ENCODE measurements at regions not wholly inside any gene's neighbourhood (a gene's known extent, or its start where the extent isn't known, plus 50 kb on each side); places are given as distances from the start of the nearest gene placed in this dataset.

GRCh38 chr6:144722154-144722737 is 437.1 kb downstream of the UTRN start:
- Histone ChIP-seq H3K9me3 (no peaks in the 10 kb centered on the region), H3K4me1 (no peaks in the 10 kb centered on the region), H3K4me3 (no peak overlapping the region), H3K27me3 (no peaks in the 10 kb centered on the region), H3K36me3 (ENCODE audit: low read depth, missing control alignments) (no peaks in the 10 kb centered on the region), H3K27ac (no peak overlapping the region)
- 73 to 90% methylated on average over 3 of the region's 3 CpGs for WGBS, 2 donors
- no peak for TF ChIP-seq CTCF (IDR thresholded peaks at IDR 0.05)
- TF ChIP-seq POLR2A (IDR thresholded peaks at IDR 0.05): no peak
- no peak for DNase-seq
- intact Hi-C loops (cut with DNase I; ENCODE audit: low total_unique reads): no loop called here

- Histone ChIP-seq H3K4me1 (no peaks in the 10 kb centered on the region), H3K4me3 (no peak overlapping the region), H3K27ac (no peak overlapping the region), H3K9me3 (no peaks in the 10 kb centered on the region), H3K27me3 (no peaks in the 10 kb centered on the region), H3K36me3 (ENCODE audit: low read depth, missing control alignments) (no peaks in the 10 kb centered on the region)
- intact Hi-C loops (cut with DNase I; ENCODE audit: low total_unique reads): no loop called here
- no peak for DNase-seq
- TF ChIP-seq CTCF (IDR thresholded peaks at IDR 0.05): no peak
- TF ChIP-seq POLR2A (IDR thresholded peaks at IDR 0.05): no peak
These were observed 437.8 kb downstream of the UTRN start for GRCh38 chr6:144722925-144723324.

GRCh38 chr6:144723431-144723830 is 438.3 kb downstream of the UTRN start:
- H3K36me3 ChIP-seq (ENCODE audit: low read depth, missing control alignments): no peaks in the 10 kb centered on the region
- no peak for TF ChIP-seq POLR2A (IDR thresholded peaks at IDR 0.05)
- TF ChIP-seq CTCF (IDR thresholded peaks at IDR 0.05): no peak
- intact Hi-C loops (cut with DNase I; ENCODE audit: low total_unique reads): no loop called here
- H3K4me3 ChIP-seq: no peak overlapping the region
- no peaks in the 10 kb centered on the region for H3K27me3 ChIP-seq
- no peak for DNase-seq
- H3K4me1 ChIP-seq: no peaks in the 10 kb centered on the region
- H3K27ac ChIP-seq: no peak overlapping the region
- no peaks in the 10 kb centered on the region for H3K9me3 ChIP-seq

- Histone ChIP-seq H3K9me3 (no peaks in the 10 kb centered on the region), H3K27ac (no peak overlapping the region), H3K27me3 (no peaks in the 10 kb centered on the region), H3K36me3 (ENCODE audit: low read depth, missing control alignments) (no peaks in the 10 kb centered on the region), H3K4me3 (no peak overlapping the region), H3K4me1 (no peaks in the 10 kb centered on the region)
- no peak for DNase-seq
- TF ChIP-seq CTCF (IDR thresholded peaks at IDR 0.05): no peak
- TF ChIP-seq POLR2A (IDR thresholded peaks at IDR 0.05): no peak
- intact Hi-C loops (cut with DNase I; ENCODE audit: low total_unique reads): no loop called here
- WGBS, 2 donors: 92 to 95% methylated on average over 2 of the region's 2 CpGs
These were observed 439.7 kb downstream of the UTRN start for GRCh38 chr6:144724818-144725217.

- no peak for TF ChIP-seq POLR2A (IDR thresholded peaks at IDR 0.05)
- TF ChIP-seq CTCF (IDR thresholded peaks at IDR 0.05): no peak
- no peaks in the 10 kb centered on the region for H3K36me3 ChIP-seq (ENCODE audit: low read depth, missing control alignments)
- H3K4me3 ChIP-seq: no peak overlapping the region
- H3K27me3 ChIP-seq: no peaks in the 10 kb centered on the region
- H3K9me3 ChIP-seq: no peaks in the 10 kb centered on the region
- no peak overlapping the region for H3K27ac ChIP-seq
- no peaks in the 10 kb centered on the region for H3K4me1 ChIP-seq
- intact Hi-C loops (cut with DNase I; ENCODE audit: low total_unique reads): no loop called here
- 91% methylated on average over 8 of the region's 8 CpGs for WGBS, 2 donors
- DNase-seq: no peak
These were observed 440.8 kb downstream of the UTRN start for GRCh38 chr6:144725736-144726522.
